ENCODE measurements at regions not wholly inside any gene's neighbourhood (a gene's known extent, or its start where the extent isn't known, plus 50 kb on each side); places are given as distances from the start of the nearest gene placed in this dataset.

DNA sequence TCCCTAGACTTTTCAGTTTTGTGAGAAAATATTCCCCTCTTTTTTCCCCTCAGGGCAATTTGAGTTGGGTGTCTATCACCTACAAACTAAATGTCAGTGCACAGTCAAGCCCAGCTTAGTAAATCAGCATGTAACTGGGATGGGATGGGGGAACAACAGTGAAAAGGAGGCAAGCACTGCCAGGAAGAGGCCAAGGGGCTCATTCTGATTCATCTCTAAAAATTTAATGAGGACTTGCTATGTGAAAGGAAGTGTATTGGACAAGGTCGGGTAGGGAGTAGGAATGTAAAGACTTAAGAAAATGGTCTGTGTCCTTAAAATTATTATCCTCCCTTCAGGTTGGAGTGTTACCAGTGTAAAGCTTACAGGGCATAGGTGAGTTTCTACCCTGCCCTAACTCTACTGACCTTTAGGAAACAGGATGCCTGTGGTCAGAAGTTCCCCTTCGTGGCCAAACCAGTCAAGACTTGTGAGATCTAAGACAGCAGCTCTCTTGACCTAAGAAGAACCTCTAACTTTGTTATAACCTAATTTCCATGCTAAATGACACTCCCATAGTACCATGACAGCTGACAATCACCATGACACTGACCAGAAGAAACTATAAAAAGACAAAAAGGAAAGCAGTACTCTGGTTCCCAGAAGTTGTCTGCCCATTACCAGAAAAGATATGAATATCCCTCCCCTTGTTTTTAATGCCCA is 194.4 kb upstream of the LDB2 start:
- TF ChIP-seq TCF12 (IDR thresholded peaks at IDR 0.05; ENCODE audit: low read depth): no peak
- no peak for TF ChIP-seq ZBTB7A (IDR thresholded peaks at IDR 0.05; ENCODE audit: low read depth)
- TF ChIP-seq EP300 (IDR thresholded peaks at IDR 0.05; ENCODE audit: borderline replicate concordance): no peak
- no peak for TF ChIP-seq CREB1 (IDR thresholded peaks at IDR 0.05; ENCODE audit: low read depth)
- TF ChIP-seq TAF1 (IDR thresholded peaks at IDR 0.05; ENCODE audit: low read depth): no peak
- no peak for TF ChIP-seq CEBPB (IDR thresholded peaks at IDR 0.05)

GRCh38 chr4:17091104-17091503 is 192.7 kb upstream of the LDB2 start:
- TF ChIP-seq EP300 (IDR thresholded peaks at IDR 0.05; ENCODE audit: borderline replicate concordance): no peak
- TF ChIP-seq RAD21 (IDR thresholded peaks at IDR 0.05; ENCODE audit: low read depth): no peak
- TF ChIP-seq EGR1 (IDR thresholded peaks at IDR 0.05): no peak
- no peak for TF ChIP-seq ZBTB7A (IDR thresholded peaks at IDR 0.05; ENCODE audit: low read depth)
- no peak for TF ChIP-seq FOXM1 (IDR thresholded peaks at IDR 0.05; ENCODE audit: borderline replicate concordance, low read depth)
- TF ChIP-seq TAF1 (IDR thresholded peaks at IDR 0.05; ENCODE audit: low read depth): no peak
- TF ChIP-seq CEBPB (IDR thresholded peaks at IDR 0.05): no peak
- no peak for TF ChIP-seq CREB1 (IDR thresholded peaks at IDR 0.05; ENCODE audit: low read depth)
- no peak for TF ChIP-seq TCF12 (IDR thresholded peaks at IDR 0.05; ENCODE audit: low read depth)
- TF ChIP-seq REST (IDR thresholded peaks at IDR 0.05; ENCODE audit: low read depth): no peak
- TF ChIP-seq TEAD4 (IDR thresholded peaks at IDR 0.05): no peak
- TF ChIP-seq YY1 (IDR thresholded peaks at IDR 0.05; ENCODE audit: low read depth): no peak
- no peak for TF ChIP-seq NFIC (IDR thresholded peaks at IDR 0.05)
- TF ChIP-seq MAX (IDR thresholded peaks at IDR 0.05): no peak
- TF ChIP-seq, protein P1, sequence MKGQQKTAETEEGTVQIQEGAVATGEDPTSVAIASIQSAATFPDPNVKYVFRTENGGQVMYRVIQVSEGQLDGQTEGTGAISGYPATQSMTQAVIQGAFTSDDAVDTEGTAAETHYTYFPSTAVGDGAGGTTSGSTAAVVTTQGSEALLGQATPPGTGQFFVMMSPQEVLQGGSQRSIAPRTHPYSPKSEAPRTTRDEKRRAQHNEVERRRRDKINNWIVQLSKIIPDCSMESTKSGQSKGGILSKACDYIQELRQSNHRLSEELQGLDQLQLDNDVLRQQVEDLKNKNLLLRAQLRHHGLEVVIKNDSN (IDR thresholded peaks at IDR 0.05): no peak

DNA sequence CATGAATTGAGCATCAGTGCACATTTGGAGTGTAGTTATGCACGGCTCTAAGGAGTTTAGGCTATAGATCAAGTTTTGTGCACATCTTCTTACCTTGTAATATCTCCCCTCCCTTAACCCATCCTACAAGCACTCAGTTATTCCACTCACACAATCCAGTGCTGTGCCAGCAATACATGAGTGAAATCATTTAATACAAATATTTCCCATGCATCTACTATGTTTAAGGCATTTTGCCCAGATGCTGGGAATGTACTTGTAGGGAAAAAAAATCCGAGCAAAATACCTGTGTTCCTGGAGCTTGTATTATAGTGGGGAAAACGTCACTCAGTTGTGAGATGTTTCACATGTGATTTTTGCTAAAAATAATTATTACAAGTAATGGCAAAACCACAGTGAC is 191.6 kb upstream of the LDB2 start:
- TF ChIP-seq TEAD4 (IDR thresholded peaks at IDR 0.05): no peak
- no peak for TF ChIP-seq TCF12 (IDR thresholded peaks at IDR 0.05; ENCODE audit: low read depth)
- TF ChIP-seq, protein P1 (IDR thresholded peaks at IDR 0.05): no peak

DNA sequence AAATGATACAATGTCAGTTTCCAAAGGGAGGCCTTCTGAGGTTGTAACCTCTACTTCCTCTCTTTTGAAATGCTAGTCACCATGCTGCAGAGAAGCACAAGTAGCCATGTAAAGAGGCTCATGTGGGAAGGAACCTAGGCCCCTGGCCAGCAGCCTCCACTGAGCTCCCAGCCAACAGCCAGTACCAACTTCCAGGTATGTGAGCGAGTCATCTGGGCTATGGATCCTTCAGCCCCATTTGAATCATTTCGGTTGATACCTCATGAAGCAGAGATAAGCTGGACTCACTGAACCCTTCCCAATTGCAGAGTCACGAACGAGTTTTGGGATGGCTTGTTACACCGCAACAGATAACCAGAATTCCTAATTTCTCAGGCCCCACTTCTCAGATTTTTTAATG is 187.0 kb upstream of the LDB2 start:
- TF ChIP-seq EGR1 (IDR thresholded peaks at IDR 0.05) (no peak), RAD21 (IDR thresholded peaks at IDR 0.05; ENCODE audit: low read depth) (no peak), REST (IDR thresholded peaks at IDR 0.05; ENCODE audit: low read depth) (no peak), MAX (IDR thresholded peaks at IDR 0.05) (no peak)

- TF ChIP-seq CEBPB (IDR thresholded peaks at IDR 0.05) (no peak), TCF12 (IDR thresholded peaks at IDR 0.05; ENCODE audit: low read depth) (no peak), EGR1 (IDR thresholded peaks at IDR 0.05) (no peak), TAF1 (IDR thresholded peaks at IDR 0.05; ENCODE audit: low read depth) (no peak), CREB1 (IDR thresholded peaks at IDR 0.05; ENCODE audit: low read depth) (no peak), TEAD4 (IDR thresholded peaks at IDR 0.05) (no peak), REST (IDR thresholded peaks at IDR 0.05; ENCODE audit: low read depth) (no peak), MAX (IDR thresholded peaks at IDR 0.05) (no peak)
Measured at GRCh38 chr4:17082186-17082585, 183.7 kb upstream of the LDB2 start.

All from Ishikawa (cell line).